ENCODE measurements at regions not wholly inside any gene's neighbourhood (a gene's known extent, or its start where the extent isn't known, plus 50 kb on each side); places are given as distances from the start of the nearest gene placed in this dataset.

- intact Hi-C loops (cut with DNase I), result no loop called here
- no peak for TF ChIP-seq EP300 (IDR thresholded peaks at IDR 0.05)
- no peak for TF ChIP-seq POLR2A (IDR thresholded peaks at IDR 0.05)
- TF ChIP-seq CTCF (IDR thresholded peaks at IDR 0.05), result no peak
- WGBS, 3 donors, result 0 to 4% (median 3%) methylated on average over 1 of the region's 1 CpG
Measured at GRCh38 chr2:64928813-64929212, 60.4 kb upstream of the SLC1A4 start.

GRCh38 chr2:64929333-64929732 is 59.9 kb upstream of the SLC1A4 start:
- Histone ChIP-seq H3K27me3 (no peaks in the 10 kb centered on the region), H3K27ac (no peak overlapping the region), H3K4me1 (ENCODE audit: insufficient read depth) (no peaks in the 10 kb centered on the region), H3K4me3 (no peak overlapping the region), H3K36me3 (no peaks in the 10 kb centered on the region), H3K9me3 (peaks cover 0 to 2% of the 10 kb centered on the region in 2 donors)
- TF ChIP-seq EP300 (IDR thresholded peaks at IDR 0.05), result no peak
- no peak for TF ChIP-seq CTCF (IDR thresholded peaks at IDR 0.05)
- TF ChIP-seq POLR2A (IDR thresholded peaks at IDR 0.05), result no peak
- intact Hi-C loops (cut with DNase I), result no loop called here
- no peak for DNase-seq
- WGBS, 3 donors, result 85 to 97% (median 93%) methylated on average over 1 of the region's 1 CpG

More at GRCh38 chr2:64928813-64929212, 60.4 kb upstream of the SLC1A4 start:
- H3K36me3 ChIP-seq, result no peaks in the 10 kb centered on the region
- H3K9me3 ChIP-seq, result peaks cover 0 to 2% of the 10 kb centered on the region in 2 donors
- no peaks in the 10 kb centered on the region for H3K4me1 ChIP-seq (ENCODE audit: insufficient read depth)
- no peaks in the 10 kb centered on the region for H3K27me3 ChIP-seq
- H3K4me3 ChIP-seq, result no peak overlapping the region
- H3K27ac ChIP-seq, result no peak overlapping the region
- no peak for DNase-seq

GRCh38 chr2:64930258-64930671 is 58.9 kb upstream of the SLC1A4 start:
- intact Hi-C loops (cut with DNase I), result no loop called here
- no peaks in the 10 kb centered on the region for H3K36me3 ChIP-seq
- H3K4me3 ChIP-seq, result no peak overlapping the region
- no peak overlapping the region for H3K27ac ChIP-seq
- no peaks in the 10 kb centered on the region for H3K4me1 ChIP-seq (ENCODE audit: insufficient read depth)
- H3K9me3 ChIP-seq, result peaks cover 0 to 2% of the 10 kb centered on the region in 2 donors
- TF ChIP-seq CTCF (IDR thresholded peaks at IDR 0.05), result no peak
- no peak for TF ChIP-seq EP300 (IDR thresholded peaks at IDR 0.05)
- no peak for TF ChIP-seq POLR2A (IDR thresholded peaks at IDR 0.05)
- no peak for DNase-seq
- WGBS, 3 donors, result 88 to 94% (median 94%) methylated on average over 1 of the region's 1 CpG
- H3K27me3 ChIP-seq, result no peaks in the 10 kb centered on the region

GRCh38 chr2:64931246-64932115 is 57.7 kb upstream of the SLC1A4 start:
- intact Hi-C loops (cut with DNase I), result no loop called here
- H3K36me3 ChIP-seq, result no peaks in the 10 kb centered on the region
- no peak for TF ChIP-seq EP300 (IDR thresholded peaks at IDR 0.05)
- no peak for TF ChIP-seq POLR2A (IDR thresholded peaks at IDR 0.05)
- no peak for TF ChIP-seq CTCF (IDR thresholded peaks at IDR 0.05)
- no peaks in the 10 kb centered on the region for H3K27me3 ChIP-seq
- H3K27ac ChIP-seq, result no peak overlapping the region
- peaks cover 0 to under 1% of the 10 kb centered on the region in 2 donors for H3K9me3 ChIP-seq
- WGBS, 3 donors, result 86 to 90% (median 88%) methylated on average over 9 of the region's 9 CpGs
- no peak for DNase-seq
- H3K4me3 ChIP-seq, result no peak overlapping the region
- H3K4me1 ChIP-seq (ENCODE audit: insufficient read depth), result no peaks in the 10 kb centered on the region
